GM11168 (cell line): ENCODE measurements at regions not wholly inside any gene's neighbourhood (a gene's known extent, or its start where the extent isn't known, plus 50 kb on each side); places are given as distances from the start of the nearest gene placed in this dataset.

Source experiments
- in situ Hi-C: fragments of 300-500 bp; cut with MboI; formaldehyde crosslinking; loops from one replicate; pipeline ENCODE4 v1.12.0; 2022; ENCODE audit warnings: low sequenced_read_pairs; ENCODE audit not compliant: unreplicated experiment

DNA sequence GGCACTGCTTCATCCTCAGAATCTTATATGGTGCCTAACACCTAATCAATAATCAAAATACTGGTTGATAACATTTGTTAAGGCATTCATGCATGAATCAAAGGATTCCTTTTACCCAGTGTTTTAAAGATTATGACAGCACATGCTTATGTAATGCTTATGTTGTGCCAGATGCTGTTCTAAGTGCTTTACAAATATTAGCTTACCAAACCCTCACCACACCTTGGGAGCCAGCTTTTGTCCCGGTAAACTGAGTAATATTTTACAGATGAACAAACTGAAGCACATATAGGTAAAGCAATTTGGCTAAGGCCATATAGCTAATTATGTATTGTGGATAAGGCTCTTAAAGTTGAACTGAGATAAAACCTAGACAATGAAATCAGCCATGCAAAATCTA is 209.2 kb downstream of the ALX1 start:
- in situ Hi-C loops: no loop called here

- in situ Hi-C loops: no loop called here
These were observed 224.1 kb downstream of the ALX1 start for GRCh38 chr12:85504164-85504563.

DNA sequence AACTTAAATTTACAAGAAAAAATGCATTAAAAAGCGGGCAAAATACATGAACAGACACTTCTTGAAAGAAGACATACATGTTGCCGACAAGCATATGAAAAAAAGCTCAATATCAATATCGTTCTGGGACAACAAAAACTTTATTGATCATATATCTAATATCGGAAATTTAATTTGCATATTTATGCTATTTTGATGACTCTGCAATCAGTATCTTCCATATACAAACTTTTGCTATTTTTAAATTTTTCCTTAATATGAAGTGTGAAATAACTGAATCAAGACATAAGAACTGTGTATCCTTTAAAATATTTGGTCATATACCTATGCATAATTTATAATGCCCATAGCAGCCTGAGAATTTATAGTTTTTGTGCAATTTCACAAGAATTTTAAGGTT is 224.6 kb downstream of the ALX1 start:
- in situ Hi-C loops: no loop called here

DNA sequence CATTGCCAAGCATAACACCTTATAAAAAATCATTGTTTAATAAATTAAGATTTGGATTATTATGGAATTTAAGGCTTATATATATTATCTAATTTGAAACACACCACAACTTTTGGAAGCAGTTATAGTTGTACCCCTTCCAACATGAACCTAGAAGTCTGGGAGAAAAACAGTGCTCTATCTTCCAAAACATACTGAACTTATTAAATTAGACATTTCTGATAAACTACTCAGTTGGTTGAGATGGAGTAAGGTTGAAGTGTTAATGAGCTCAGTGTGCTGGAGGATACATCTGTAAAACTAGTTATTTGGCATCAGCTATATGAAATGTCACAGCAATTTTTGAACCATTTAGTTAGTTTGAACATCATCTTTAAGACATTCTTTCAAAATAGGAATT is 227.4 kb downstream of the ALX1 start:
- in situ Hi-C loops: no loop called here

- in situ Hi-C loops: no loop called here
These were observed 229.2 kb downstream of the ALX1 start for GRCh38 chr12:85509081-85509856.

DNA sequence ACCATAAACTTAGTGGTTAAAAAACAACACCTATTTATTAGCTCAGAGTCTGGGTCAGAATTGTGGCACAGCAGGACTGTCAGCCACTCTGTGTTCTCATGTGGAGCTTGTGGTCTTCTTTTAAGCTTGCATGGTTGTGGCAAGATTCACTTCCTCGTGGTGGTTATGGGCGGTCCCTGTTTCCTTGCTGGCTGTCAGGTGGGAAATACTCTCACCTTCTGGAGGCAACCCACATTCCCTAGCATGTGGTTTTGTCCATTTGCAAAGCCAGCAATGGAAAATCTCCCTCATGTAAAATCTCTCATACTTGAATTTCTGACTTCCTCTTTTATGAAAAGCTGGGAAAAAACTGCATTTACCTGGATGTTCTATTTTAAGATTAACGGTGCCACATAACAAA is 229.8 kb downstream of the ALX1 start:
- in situ Hi-C loops: no loop called here

GRCh38 chr12:85516039-85516438 is 236.0 kb downstream of the ALX1 start:
- in situ Hi-C loops: no loop called here

- in situ Hi-C loops: no loop called here
These were observed 236.8 kb downstream of the ALX1 start for GRCh38 chr12:85516667-85517325.

- in situ Hi-C loops: no loop called here
These were observed 239.1 kb downstream of the ALX1 start for GRCh38 chr12:85519163-85519562.

- in situ Hi-C loops: no loop called here
These were observed 243.2 kb downstream of the ALX1 start for GRCh38 chr12:85523197-85523596.

- in situ Hi-C loops: no loop called here
These were observed 247.2 kb downstream of the ALX1 start for GRCh38 chr12:85527192-85527591.

DNA sequence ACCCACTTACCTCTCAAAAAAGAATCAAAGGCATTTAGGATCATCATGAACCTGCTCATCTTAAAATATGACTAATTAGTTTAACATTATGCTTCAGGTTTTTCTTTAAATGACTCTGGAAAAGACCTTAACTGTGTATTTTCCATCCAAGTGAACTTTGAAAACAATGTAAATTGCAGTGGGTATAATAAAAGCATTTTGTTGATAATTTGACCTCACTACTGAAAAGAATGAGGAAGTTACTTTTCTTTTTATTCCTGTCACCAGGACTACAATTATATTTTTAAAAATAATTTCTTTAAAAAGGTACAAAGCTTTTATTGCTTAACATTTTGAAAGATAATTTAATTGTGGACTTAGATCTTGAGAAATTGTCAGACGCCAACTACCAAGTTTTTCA is 249.9 kb downstream of the ALX1 start:
- in situ Hi-C loops: no loop called here

GRCh38 chr12:85530456-85530855 is 250.4 kb downstream of the ALX1 start:
- in situ Hi-C loops: no loop called here

- in situ Hi-C loops: no loop called here
These were observed 251.3 kb downstream of the ALX1 start for GRCh38 chr12:85531341-85531740.

DNA sequence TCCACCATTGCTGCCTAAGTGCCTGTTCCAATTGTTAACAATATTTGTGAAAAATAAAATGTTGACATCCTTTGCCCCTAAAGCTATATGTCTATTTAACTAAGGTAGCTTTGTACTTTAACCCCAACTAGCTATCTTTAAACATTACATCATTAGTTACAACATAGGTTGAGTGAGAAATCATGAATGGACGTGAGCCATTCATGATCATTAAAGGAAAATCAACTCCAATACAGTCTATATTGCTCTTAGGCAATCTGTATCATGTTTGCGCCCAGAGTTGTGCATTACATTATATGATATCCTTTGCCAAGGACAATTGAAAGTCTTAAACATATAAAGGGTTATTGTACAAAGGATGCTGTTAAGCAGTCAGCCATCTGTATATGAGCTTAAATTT is 269.6 kb downstream of the ALX1 start:
- in situ Hi-C loops: no loop called here

- in situ Hi-C loops: no loop called here
These were observed 270.9 kb downstream of the ALX1 start for GRCh38 chr12:85550924-85551323.

GRCh38 chr12:85552461-85552860 is 272.4 kb downstream of the ALX1 start:
- in situ Hi-C loops: no loop called here

GRCh38 chr12:85557850-85558249 is 277.8 kb downstream of the ALX1 start:
- in situ Hi-C loops: no loop called here

GRCh38 chr12:85558684-85559083 is 277.5 kb downstream of the RASSF9 start:
- in situ Hi-C loops: no loop called here

DNA sequence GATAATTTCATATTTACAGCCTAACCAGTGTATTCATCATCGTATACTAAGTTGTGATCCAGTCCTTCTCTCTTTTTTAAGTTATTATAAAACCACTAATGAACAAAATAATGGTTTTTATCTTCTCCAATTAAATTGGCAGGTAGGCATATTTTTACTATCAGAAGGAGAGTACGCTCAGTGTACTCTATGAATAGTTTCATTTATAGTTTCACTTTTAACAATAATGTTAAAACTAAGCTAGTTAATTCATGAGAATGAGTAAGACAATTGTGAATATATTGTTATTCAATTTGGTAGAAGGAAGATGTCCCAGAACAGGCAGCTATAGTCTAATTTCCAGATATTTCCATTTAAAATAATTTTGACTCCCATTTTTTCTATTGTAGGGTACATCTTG is 277.1 kb downstream of the RASSF9 start:
- in situ Hi-C loops: no loop called here

DNA sequence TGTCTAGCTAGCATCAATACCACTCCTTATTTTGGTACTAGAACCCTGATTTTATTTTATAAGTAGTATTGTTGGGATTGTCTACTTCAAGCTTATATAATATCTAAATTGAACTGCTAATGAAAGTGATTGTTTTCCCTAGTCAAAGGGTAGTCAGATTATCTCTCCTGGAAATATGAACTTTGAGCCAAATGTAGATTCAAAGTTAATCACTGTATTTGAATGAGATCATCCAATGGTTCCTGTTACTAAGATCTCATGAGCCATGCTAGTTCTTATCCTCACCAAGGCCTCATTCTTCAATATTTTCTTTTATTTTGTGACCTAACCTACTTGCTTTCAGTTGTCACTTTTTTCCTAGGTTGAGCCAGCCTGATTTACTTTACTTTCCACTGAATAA is 276.7 kb downstream of the RASSF9 start:
- in situ Hi-C loops: no loop called here

GRCh38 chr12:85562765-85563164 is 273.4 kb downstream of the RASSF9 start:
- in situ Hi-C loops: no loop called here
